Gastroesophageal sphincter (tissue), 4 donors: ENCODE measurements at regions not wholly inside any gene's neighbourhood (a gene's known extent, or its start where the extent isn't known, plus 50 kb on each side); places are given as distances from the start of the nearest gene placed in this dataset.

Experiments used
- ATAC-seq: fragments of 150-250 bp; one replicate; pipeline ENCODE4 v1.9.1; 2016; ENCODE audit warnings: mild to moderate bottlenecking, moderate library complexity
- H3K27ac ChIP-seq, 4 donors: fragments of 200-600 bp; sonication (generic) in 3 of 4; 1 replicate in 3 of 4; 2 replicates in 1 of 4; pipeline ENCODE4 v1.5.1; 2016 to 2019
- H3K27me3 ChIP-seq: fragments of 200-600 bp; sonication (generic); one replicate; pipeline ENCODE4 v1.5.1; 2019
- H3K36me3 ChIP-seq, 2 donors: fragments of 200-600 bp; sonication (generic); one replicate each; pipeline ENCODE4 v1.5.1; 2019; ENCODE audit warnings: control low read depth in 1 of 2
- H3K4me1 ChIP-seq, 3 donors: fragments of 200-600 bp; sonication (generic); 1 replicate in 2 of 3; 2 replicates in 1 of 3; pipeline ENCODE4 v1.5.1; 2016 to 2019; ENCODE audit warnings: control low read depth in 2 of 3
- H3K4me3 ChIP-seq, 2 donors: fragments of 200-600 bp; sonication (generic); one replicate each; pipeline ENCODE4 v1.5.1; 2019; ENCODE audit warnings: mild to moderate bottlenecking in 1 of 2, moderate library complexity in 1 of 2
- H3K9me3 ChIP-seq, 3 donors: fragments of 200-600 bp; sonication (generic); one replicate each; pipeline ENCODE4 v1.5.1; 2017 to 2019; ENCODE audit warnings: control low read depth in 2 of 3
- CTCF ChIP-seq, 4 experiments: fragments of 200-600 bp in 2 of 4; fragments of 450-650 bp in 2 of 4; sonication (generic) in 1 of 4; IDR thresholded peaks; one replicate each; pipeline ENCODE4 v1.5.1; 2017 to 2019; ENCODE audit warnings: antibody characterized with exemption in 4 of 4, mild to moderate bottlenecking in 2 of 4, moderate library complexity in 2 of 4
- EP300 ChIP-seq: sonication (generic); formaldehyde crosslinking; IDR thresholded peaks from one replicate; pipeline ENCODE4 v1.6.1; 2017; ENCODE audit warnings: antibody characterized with exemption, mild to moderate bottlenecking
- POLR2A ChIP-seq, 2 donors: fragments of 450-650 bp; IDR thresholded peaks; one replicate each; pipeline ENCODE4 v1.6.1; 2017; ENCODE audit warnings: antibody characterized with exemption in 2 of 2, mild to moderate bottlenecking in 2 of 2, moderate library complexity in 1 of 2
- POLR2AphosphoS5 ChIP-seq: sonication (generic); formaldehyde crosslinking; IDR thresholded peaks from one replicate; pipeline ENCODE4 v1.6.1; 2017; ENCODE audit warnings: antibody characterized with exemption
- WGBS, 2 donors: methylation state at CpG; one replicate each; pipeline ENCODE4 v1.1.5; 2018; ENCODE audit warnings: low coverage in 1 of 2; 5-methylcytosine and 5-hydroxymethylcytosine counted together

DNA sequence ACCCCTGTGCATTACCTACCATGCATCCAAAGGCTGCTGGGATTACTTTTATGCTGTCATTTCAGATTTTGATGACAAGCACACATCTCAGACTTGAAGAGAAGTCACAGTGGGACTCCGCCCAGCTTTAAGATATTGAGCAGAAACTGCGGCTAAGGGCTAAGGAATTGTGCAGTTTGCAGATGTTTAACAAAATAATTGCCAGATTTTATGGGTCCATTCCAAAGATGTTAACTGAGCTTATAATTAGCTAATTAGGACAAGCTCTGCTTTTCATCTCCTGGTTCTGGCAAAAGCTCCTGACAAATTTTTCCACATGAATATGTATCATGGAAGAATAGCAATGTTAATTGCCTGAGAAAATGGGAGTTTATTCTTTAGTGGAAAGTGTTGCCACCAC, 344.4 kb upstream of the ATXN7L3B start:
- H3K4me3 ChIP-seq, result no peak overlapping the region
- TF ChIP-seq CTCF (IDR thresholded peaks at IDR 0.05) (no peak), POLR2AphosphoS5 (no peak), POLR2A (IDR thresholded peaks at IDR 0.05) (no peak)
- no peak for ATAC-seq
- no peaks in the 10 kb centered on the region for H3K27me3 ChIP-seq
- 78 to 82% methylated on average over 2 of the region's 2 CpGs for WGBS, 2 donors
- peaks cover 0 to 3% (median 0%) of the 10 kb centered on the region in 3 donors for H3K9me3 ChIP-seq
- H3K36me3 ChIP-seq, result no peaks in the 10 kb centered on the region
- H3K27ac ChIP-seq, result no peak overlapping the region
- H3K4me1 ChIP-seq, result no peaks in the 10 kb centered on the region

- no peaks in the 10 kb centered on the region for H3K36me3 ChIP-seq
- no peak for TF ChIP-seq CTCF (IDR thresholded peaks at IDR 0.05)
- no peak for TF ChIP-seq POLR2A (IDR thresholded peaks at IDR 0.05)
- no peak for TF ChIP-seq POLR2AphosphoS5
- TF ChIP-seq EP300, result no peak
- H3K27ac ChIP-seq, result no peak overlapping the region
- H3K27me3 ChIP-seq, result no peaks in the 10 kb centered on the region
- H3K9me3 ChIP-seq, result no peaks in the 10 kb centered on the region
- H3K4me1 ChIP-seq, result no peaks in the 10 kb centered on the region
- H3K4me3 ChIP-seq, result no peak overlapping the region
- WGBS, 2 donors, result 80 to 83% methylated on average over 3 of the region's 3 CpGs
- no peak for ATAC-seq
Measured at GRCh38 chr12:74204236-74204635, 333.4 kb upstream of the ATXN7L3B start.

DNA sequence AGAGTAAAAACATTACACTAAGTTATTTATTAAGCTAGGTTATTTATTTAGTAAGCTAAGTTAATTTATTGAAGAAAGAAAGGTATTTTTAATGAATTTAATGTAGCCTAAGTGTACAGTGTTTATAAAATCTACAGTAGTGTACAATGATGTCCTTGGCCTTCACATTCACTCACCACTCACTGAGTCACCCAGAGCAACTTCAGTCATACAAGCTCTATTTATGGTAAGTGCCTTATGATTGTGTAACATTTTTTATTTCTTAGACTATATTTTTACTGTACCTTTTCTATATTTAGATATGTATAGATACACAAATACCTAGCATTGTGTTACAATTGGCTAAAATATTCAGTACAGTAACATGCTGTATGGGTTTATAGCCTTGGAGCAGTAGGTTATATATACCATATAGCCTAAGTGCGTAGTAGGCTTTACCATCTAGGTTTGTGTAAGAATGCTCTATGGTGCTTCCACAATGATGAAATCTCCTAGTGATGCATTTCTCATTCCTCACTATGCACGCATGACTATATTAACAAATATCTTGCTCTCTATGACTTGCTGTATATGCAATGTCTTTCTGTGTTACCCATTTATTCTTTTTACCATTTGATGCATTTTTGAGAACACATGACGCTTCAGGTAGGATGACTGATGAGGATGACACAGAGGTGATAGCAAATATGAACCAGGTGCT, 309.6 kb upstream of the ATXN7L3B start:
- no peaks in the 10 kb centered on the region for H3K4me1 ChIP-seq
- WGBS, 2 donors, result 77 to 92% methylated on average over 3 of the region's 3 CpGs
- H3K4me3 ChIP-seq, result no peak overlapping the region
- H3K36me3 ChIP-seq, result no peaks in the 10 kb centered on the region
- no peak for ATAC-seq
- H3K9me3 ChIP-seq, result no peaks in the 10 kb centered on the region
- TF ChIP-seq POLR2A (IDR thresholded peaks at IDR 0.05) (no peak), EP300 (no peak), CTCF (IDR thresholded peaks at IDR 0.05) (no peak), POLR2AphosphoS5 (no peak)
- no peak overlapping the region for H3K27ac ChIP-seq
- no peaks in the 10 kb centered on the region for H3K27me3 ChIP-seq

DNA sequence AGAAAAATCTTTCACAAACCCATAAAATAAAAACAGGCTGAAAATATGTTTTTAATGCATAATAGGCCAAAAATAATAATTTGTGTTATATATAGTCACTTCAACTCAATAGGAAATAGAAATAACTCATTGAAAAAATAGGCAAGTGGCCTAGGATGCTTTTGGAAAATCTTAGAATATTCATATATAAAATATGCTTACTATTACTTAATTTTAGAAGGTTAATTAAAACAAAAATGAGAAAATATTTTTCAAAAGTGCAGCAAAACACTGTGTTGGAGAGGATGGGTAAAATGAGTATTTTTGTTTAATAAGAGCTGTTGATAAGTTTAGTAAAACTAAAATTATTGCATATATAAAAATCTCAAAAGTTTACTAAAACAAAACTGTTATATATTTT, 308.0 kb upstream of the ATXN7L3B start:
- Histone ChIP-seq H3K9me3 (no peaks in the 10 kb centered on the region), H3K4me3 (no peak overlapping the region), H3K4me1 (no peaks in the 10 kb centered on the region), H3K27ac (no peak overlapping the region), H3K36me3 (no peaks in the 10 kb centered on the region), H3K27me3 (no peaks in the 10 kb centered on the region)
- no peak for TF ChIP-seq EP300
- no peak for TF ChIP-seq CTCF (IDR thresholded peaks at IDR 0.05)
- TF ChIP-seq POLR2A (IDR thresholded peaks at IDR 0.05), result no peak
- TF ChIP-seq POLR2AphosphoS5, result no peak
- no peak for ATAC-seq

DNA sequence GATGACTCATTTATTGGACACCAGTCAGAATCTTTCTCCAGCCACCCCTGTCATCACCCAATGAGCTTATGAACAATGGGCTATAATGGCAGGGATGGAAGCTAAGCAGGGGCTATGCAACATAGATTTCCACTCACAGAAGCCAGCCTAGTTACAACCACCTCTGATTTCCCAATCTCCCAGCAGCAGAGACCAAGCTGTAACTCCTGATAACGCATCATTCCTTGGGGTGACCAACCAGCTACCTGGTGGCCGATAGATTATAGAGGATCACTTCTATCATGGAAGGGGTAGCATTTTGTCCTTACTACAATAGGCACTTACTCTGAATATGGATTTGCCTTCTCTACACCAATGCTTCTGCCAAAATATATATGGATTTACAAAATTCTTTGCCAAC, 302.3 kb upstream of the ATXN7L3B start:
- 73 to 100% methylated on average over 2 of the region's 2 CpGs for WGBS, 2 donors
- H3K27ac ChIP-seq, result no peak overlapping the region
- no peak for TF ChIP-seq POLR2AphosphoS5
- no peak for TF ChIP-seq CTCF (IDR thresholded peaks at IDR 0.05)
- no peak for TF ChIP-seq POLR2A (IDR thresholded peaks at IDR 0.05)
- no peak for TF ChIP-seq EP300
- no peaks in the 10 kb centered on the region for H3K27me3 ChIP-seq
- no peaks in the 10 kb centered on the region for H3K36me3 ChIP-seq
- H3K4me3 ChIP-seq, result no peak overlapping the region
- ATAC-seq, result no peak
- no peaks in the 10 kb centered on the region for H3K4me1 ChIP-seq
- peaks cover 0 to 13% (median 0%) of the 10 kb centered on the region in 3 donors for H3K9me3 ChIP-seq
